ENCODE measurements at regions not wholly inside any gene's neighbourhood (a gene's known extent, or its start where the extent isn't known, plus 50 kb on each side); places are given as distances from the start of the nearest gene placed in this dataset.

GRCh38 chr9:74284581-74285450 lies 212.3 kb upstream of the RORB start:
- no peak for DNase-seq (ENCODE audit: low read depth)
- no peak overlapping the region for H3K4me3 ChIP-seq (ENCODE audit: control insufficient read depth, low read depth, low read length)
- TF ChIP-seq CTCF (IDR thresholded peaks at IDR 0.05; ENCODE audit: control insufficient read depth, insufficient read depth, low read depth, low read length, missing control alignments): no peak

GRCh38 chr9:74293479-74293878 lies 203.7 kb upstream of the RORB start:
- no peak overlapping the region for H3K4me3 ChIP-seq (ENCODE audit: control insufficient read depth, low read depth, low read length)
- no peak for TF ChIP-seq CTCF (IDR thresholded peaks at IDR 0.05; ENCODE audit: control insufficient read depth, insufficient read depth, low read depth, low read length, missing control alignments)
- DNase-seq (ENCODE audit: low read depth): no peak

- no peak for DNase-seq (ENCODE audit: low read depth)
- TF ChIP-seq CTCF (IDR thresholded peaks at IDR 0.05; ENCODE audit: control insufficient read depth, insufficient read depth, low read depth, low read length, missing control alignments): no peak
- no peak overlapping the region for H3K4me3 ChIP-seq (ENCODE audit: control insufficient read depth, low read depth, low read length)
These were observed 193.2 kb upstream of the RORB start for GRCh38 chr9:74303945-74304344.

- no peak for TF ChIP-seq CTCF (IDR thresholded peaks at IDR 0.05; ENCODE audit: control insufficient read depth, insufficient read depth, low read depth, low read length, missing control alignments)
- no peak for DNase-seq (ENCODE audit: low read depth)
- H3K4me3 ChIP-seq (ENCODE audit: control insufficient read depth, low read depth, low read length): no peak overlapping the region
These were observed 192.5 kb upstream of the RORB start for GRCh38 chr9:74304598-74304997.

- no peak for DNase-seq (ENCODE audit: low read depth)
- H3K4me3 ChIP-seq (ENCODE audit: control insufficient read depth, low read depth, low read length): no peak overlapping the region
- TF ChIP-seq CTCF (IDR thresholded peaks at IDR 0.05; ENCODE audit: control insufficient read depth, insufficient read depth, low read depth, low read length, missing control alignments): no peak
These were observed 187.5 kb upstream of the RORB start for GRCh38 chr9:74309654-74310053.

GRCh38 chr9:74317235-74317634 lies 179.9 kb upstream of the RORB start:
- no peak overlapping the region for H3K4me3 ChIP-seq (ENCODE audit: control insufficient read depth, low read depth, low read length)
- no peak for TF ChIP-seq CTCF (IDR thresholded peaks at IDR 0.05; ENCODE audit: control insufficient read depth, insufficient read depth, low read depth, low read length, missing control alignments)
- no peak for DNase-seq (ENCODE audit: low read depth)

Data from AG09309 (cell line).